ENCODE measurements at regions not wholly inside any gene's neighbourhood (a gene's known extent, or its start where the extent isn't known, plus 50 kb on each side); places are given as distances from the start of the nearest gene placed in this dataset.

GRCh38 chr7:94323844-94324243, 70.9 kb upstream of the COL1A2 start:
- no peak for TF ChIP-seq TCF4 (CRISPR knock-in tag; IDR thresholded peaks at IDR 0.05; ENCODE audit: borderline replicate concordance)
- TF ChIP-seq TOX (CRISPR knock-in tag; IDR thresholded peaks at IDR 0.05; ENCODE audit: borderline replicate concordance), result no peak
- no peak for TF ChIP-seq SNAI2 (CRISPR knock-in tag; IDR thresholded peaks at IDR 0.05)
- no peak for TF ChIP-seq ZNF70 (CRISPR knock-in tag; IDR thresholded peaks at IDR 0.05)
- TF ChIP-seq BACH2 (CRISPR knock-in tag; IDR thresholded peaks at IDR 0.05; ENCODE audit: borderline replicate concordance), result no peak
- TF ChIP-seq ZNF565 (CRISPR knock-in tag; conservative IDR thresholded peaks at IDR 0.05; ENCODE audit: low read depth), result no peak
- TF ChIP-seq ZNF8 (CRISPR knock-in tag; IDR thresholded peaks at IDR 0.05), result no peak
- no peak for TF ChIP-seq RARB (CRISPR knock-in tag; IDR thresholded peaks at IDR 0.05)
- TF ChIP-seq CREB5 (CRISPR knock-in tag; IDR thresholded peaks at IDR 0.05; ENCODE audit: low read depth), result no peak
- no peak for TF ChIP-seq POU6F1 (CRISPR knock-in tag; IDR thresholded peaks at IDR 0.05; ENCODE audit: borderline replicate concordance, low read depth)
- TF ChIP-seq ZFP30 (CRISPR knock-in tag; IDR thresholded peaks at IDR 0.05), result no peak
- no peak for TF ChIP-seq ZFP3 (CRISPR knock-in tag; IDR thresholded peaks at IDR 0.05)
- no peak for TF ChIP-seq OSR1 (CRISPR knock-in tag; IDR thresholded peaks at IDR 0.05)
- TF ChIP-seq CSDC2 (CRISPR knock-in tag; IDR thresholded peaks at IDR 0.05), result no peak

All from SK-N-SH treated with all-trans-retinoic acid at 6 μM for 48 hours (cell line).